HepG2 (cell line): ENCODE measurements at regions not wholly inside any gene's neighbourhood (a gene's known extent, or its start where the extent isn't known, plus 50 kb on each side); places are given as distances from the start of the nearest gene placed in this dataset.
A peak's percentile ranks its signal among the peaks of the same experiment; 100 is the strongest.

ENCODE experiments used
- ATAC-seq: fragments of 200-7000 bp; cut with Tn5 transposase; 3 replicates; pipeline ENCODE4 v1.9.1; 2020; ENCODE audit warnings: mild to moderate bottlenecking, moderate library complexity
- BruUV-seq: library from RNA; stranded (reverse); fragments of 400-500 nt; replicated peaks from 2 replicates; lab custom pipeline; 2021; lab: Mats Ljungman, UMichigan
- CTCF ChIA-PET: fragments of 300-600 bp; formaldehyde crosslinking; extraction: SDS; loops from one replicate; lab custom pipeline; 2021; ENCODE audit warnings: low total read pairs, inconsistent platforms, low intra/inter-chr PET ratio; lab: Yijun Ruan, JAX
- POLR2A ChIA-PET: fragments of 350-600 bp; sonication (Branson Sonifier 250); formaldehyde crosslinking; loops from one replicate; lab custom pipeline; 2020; ENCODE audit warnings: antibody characterized with exemption, inconsistent platforms; lab: Yijun Ruan, JAX
- DNase-seq: peaks from one replicate; pipeline ENCODE4 v3.0.0-alpha.2; 2015; ENCODE audit warnings: low spot score
- FAIRE-seq: peaks from 3 replicates; lab custom pipeline; 2011; peaks lifted over from hg19 to GRCh38; lab: Jason Lieb, UNC
- H2AFZ ChIP-seq: one replicate; pipeline ENCODE4 v1.6.1; 2011; ENCODE audit warnings: low read length, inconsistent platforms
- H3K27ac ChIP-seq: fragments of 300-600 bp; 3 replicates; pipeline ENCODE4 v1.8.0; 2011; ENCODE audit warnings: mixed run types, mild to moderate bottlenecking, mixed read lengths, low read length, inconsistent platforms; ENCODE audit not compliant: insufficient read depth; ENCODE audit errors: extremely low read length
- H3K27me3 ChIP-seq, 2 experiments: fragments of 200-600 bp in 1 of 2; 2 replicates in 1 of 2; 3 replicates in 1 of 2; pipeline versions ENCODE4 v1.6.0 to v1.8.0; 2011; ENCODE audit warnings: low read length in 2 of 2, mild to moderate bottlenecking in 2 of 2, moderate library complexity in 2 of 2, inconsistent platforms in 1 of 2; ENCODE audit not compliant: insufficient read depth in 2 of 2, control insufficient read depth in 1 of 2
- H3K36me3 ChIP-seq, 2 experiments: fragments of 200-600 bp in 1 of 2; replicated peaks in 1 of 2; 2 replicates in 1 of 2; 3 replicates in 1 of 2; pipeline versions ENCODE4 v1.5.1 to v1.8.0; 2011; ENCODE audit warnings: low read length in 2 of 2, inconsistent platforms in 1 of 2; ENCODE audit not compliant: insufficient read depth in 2 of 2, control insufficient read depth in 1 of 2
- H3K4me1 ChIP-seq: 2 replicates; pipeline ENCODE4 v1.5.1; 2012; ENCODE audit warnings: low read length, inconsistent platforms; ENCODE audit not compliant: insufficient read depth
- H3K4me2 ChIP-seq: 2 replicates; pipeline ENCODE4 v1.6.0; 2011; ENCODE audit warnings: low read depth, low read length, inconsistent platforms
- H3K4me3 ChIP-seq, 3 experiments: fragments of 200-600 bp in 1 of 3; sonication (generic), shearing (Covaris generic) in 1 of 3; replicated peaks in 1 of 3; 2 replicates each; pipeline ENCODE4 v1.5.1; 2011 to 2016; ENCODE audit warnings: low read length in 3 of 3, inconsistent platforms in 2 of 3, low read depth in 2 of 3, mild to moderate bottlenecking in 2 of 3, control low read depth in 1 of 3, mixed read lengths in 1 of 3; ENCODE audit not compliant: insufficient read depth in 1 of 3
- H3K79me2 ChIP-seq: one replicate; pipeline ENCODE4 v1.6.1; 2011; ENCODE audit warnings: low read length, inconsistent platforms; ENCODE audit not compliant: insufficient read depth
- H3K9ac ChIP-seq: 2 replicates; pipeline ENCODE4 v1.6.0; 2011; ENCODE audit warnings: mild to moderate bottlenecking, low read depth, low read length, inconsistent platforms; ENCODE audit not compliant: insufficient read depth
- H3K9me3 ChIP-seq: 2 replicates; pipeline ENCODE4 v1.5.1; 2012; ENCODE audit warnings: mild to moderate bottlenecking, low read length
- H4K20me1 ChIP-seq: 2 replicates; pipeline ENCODE4 v1.6.0; 2011; ENCODE audit warnings: inconsistent platforms, mild to moderate bottlenecking, low read length, moderate library complexity; ENCODE audit not compliant: insufficient read depth
- ATRX ChIP-seq: sonication (generic); formaldehyde crosslinking; IDR thresholded peaks from 2 replicates; pipeline ENCODE4 v1.4.0; 2020; ENCODE audit warnings: missing genetic modification reagents, borderline replicate concordance
- GTF2F1 ChIP-seq: fragments of 150-350 bp; IDR thresholded peaks from 2 replicates; pipeline ENCODE4 v1.6.1; 2014; ENCODE audit warnings: low read length
- HNF4A ChIP-seq: sonication (generic); formaldehyde crosslinking; IDR thresholded peaks from 2 replicates; pipeline ENCODE4 v1.4.0; 2020; ENCODE audit warnings: missing genetic modification reagents
- WGBS: methylation state at CpG from one replicate; pipeline ENCODE4 v1.1.6; 2017; ENCODE audit warnings: low lambda C conversion rate; 5-methylcytosine and 5-hydroxymethylcytosine counted together
- in situ Hi-C: cut with HindIII; loops from 2 replicates; pipeline ENCODE4 v1.10.0; 2017; ENCODE audit warnings: low pct_unique_long_range_greater_than_20kb; ENCODE audit not compliant: extremely low pct_ligation_motif_present
- intact Hi-C: fragments of 100-400 bp; cut with micrococcal nuclease; formaldehyde crosslinking; loops from one replicate; pipeline ENCODE4 v1.10.0; 2022; ENCODE audit not compliant: unreplicated experiment
- TF ChIP-seq, protein P1 (sequence below): sonication (generic); formaldehyde crosslinking; IDR thresholded peaks from 2 replicates; pipeline ENCODE4 v1.9.0; 2021; ENCODE audit warnings: mild to moderate bottlenecking, missing genetic modification reagents
- TF ChIP-seq, protein P2 (sequence below): sonication (generic); formaldehyde crosslinking; IDR thresholded peaks from 2 replicates; pipeline ENCODE4 v1.4.0; 2020; ENCODE audit warnings: missing genetic modification reagents

DNA sequence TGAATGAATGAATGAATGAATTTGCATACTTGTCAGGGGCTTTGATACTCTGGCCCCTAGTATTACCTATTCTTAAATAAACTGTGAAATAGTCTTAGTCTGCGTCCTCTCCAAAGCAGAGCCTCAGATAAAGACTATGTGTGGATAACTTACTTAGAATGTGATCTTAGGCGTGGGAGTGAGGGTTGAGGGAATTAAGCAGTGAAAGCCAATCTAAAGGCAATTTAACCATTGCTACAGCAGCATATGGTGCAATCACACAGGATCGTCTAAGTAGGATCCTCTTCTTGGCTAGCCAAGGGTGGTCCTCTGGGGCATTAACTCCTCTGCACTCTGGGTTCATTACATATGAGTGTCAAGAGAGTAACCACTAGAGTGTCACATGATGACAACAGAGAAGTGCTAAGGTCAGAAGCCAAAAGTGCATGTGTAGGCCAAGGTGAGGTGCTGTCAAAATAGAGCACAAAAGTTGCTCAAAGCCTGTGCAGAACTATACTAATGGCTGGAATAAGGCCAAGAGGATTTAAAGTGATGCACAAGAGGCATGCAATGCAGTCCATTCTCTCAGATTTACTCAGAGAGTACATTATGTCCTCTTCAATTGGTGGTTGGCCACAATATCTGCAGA is 274.4 kb upstream of the SEMA6A start (continued):
- TF ChIP-seq, protein P1, sequence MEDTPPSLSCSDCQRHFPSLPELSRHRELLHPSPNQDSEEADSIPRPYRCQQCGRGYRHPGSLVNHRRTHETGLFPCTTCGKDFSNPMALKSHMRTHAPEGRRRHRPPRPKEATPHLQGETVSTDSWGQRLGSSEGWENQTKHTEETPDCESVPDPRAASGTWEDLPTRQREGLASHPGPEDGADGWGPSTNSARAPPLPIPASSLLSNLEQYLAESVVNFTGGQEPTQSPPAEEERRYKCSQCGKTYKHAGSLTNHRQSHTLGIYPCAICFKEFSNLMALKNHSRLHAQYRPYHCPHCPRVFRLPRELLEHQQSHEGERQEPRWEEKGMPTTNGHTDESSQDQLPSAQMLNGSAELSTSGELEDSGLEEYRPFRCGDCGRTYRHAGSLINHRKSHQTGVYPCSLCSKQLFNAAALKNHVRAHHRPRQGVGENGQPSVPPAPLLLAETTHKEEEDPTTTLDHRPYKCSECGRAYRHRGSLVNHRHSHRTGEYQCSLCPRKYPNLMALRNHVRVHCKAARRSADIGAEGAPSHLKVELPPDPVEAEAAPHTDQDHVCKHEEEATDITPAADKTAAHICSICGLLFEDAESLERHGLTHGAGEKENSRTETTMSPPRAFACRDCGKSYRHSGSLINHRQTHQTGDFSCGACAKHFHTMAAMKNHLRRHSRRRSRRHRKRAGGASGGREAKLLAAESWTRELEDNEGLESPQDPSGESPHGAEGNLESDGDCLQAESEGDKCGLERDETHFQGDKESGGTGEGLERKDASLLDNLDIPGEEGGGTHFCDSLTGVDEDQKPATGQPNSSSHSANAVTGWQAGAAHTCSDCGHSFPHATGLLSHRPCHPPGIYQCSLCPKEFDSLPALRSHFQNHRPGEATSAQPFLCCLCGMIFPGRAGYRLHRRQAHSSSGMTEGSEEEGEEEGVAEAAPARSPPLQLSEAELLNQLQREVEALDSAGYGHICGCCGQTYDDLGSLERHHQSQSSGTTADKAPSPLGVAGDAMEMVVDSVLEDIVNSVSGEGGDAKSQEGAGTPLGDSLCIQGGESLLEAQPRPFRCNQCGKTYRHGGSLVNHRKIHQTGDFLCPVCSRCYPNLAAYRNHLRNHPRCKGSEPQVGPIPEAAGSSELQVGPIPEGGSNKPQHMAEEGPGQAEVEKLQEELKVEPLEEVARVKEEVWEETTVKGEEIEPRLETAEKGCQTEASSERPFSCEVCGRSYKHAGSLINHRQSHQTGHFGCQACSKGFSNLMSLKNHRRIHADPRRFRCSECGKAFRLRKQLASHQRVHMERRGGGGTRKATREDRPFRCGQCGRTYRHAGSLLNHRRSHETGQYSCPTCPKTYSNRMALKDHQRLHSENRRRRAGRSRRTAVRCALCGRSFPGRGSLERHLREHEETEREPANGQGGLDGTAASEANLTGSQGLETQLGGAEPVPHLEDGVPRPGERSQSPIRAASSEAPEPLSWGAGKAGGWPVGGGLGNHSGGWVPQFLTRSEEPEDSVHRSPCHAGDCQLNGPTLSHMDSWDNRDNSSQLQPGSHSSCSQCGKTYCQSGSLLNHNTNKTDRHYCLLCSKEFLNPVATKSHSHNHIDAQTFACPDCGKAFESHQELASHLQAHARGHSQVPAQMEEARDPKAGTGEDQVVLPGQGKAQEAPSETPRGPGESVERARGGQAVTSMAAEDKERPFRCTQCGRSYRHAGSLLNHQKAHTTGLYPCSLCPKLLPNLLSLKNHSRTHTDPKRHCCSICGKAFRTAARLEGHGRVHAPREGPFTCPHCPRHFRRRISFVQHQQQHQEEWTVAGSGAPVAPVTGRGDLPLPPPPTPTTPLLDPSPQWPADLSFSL (CRISPR knock-in tag), result no peak
- no peak for TF ChIP-seq ATRX

DNA sequence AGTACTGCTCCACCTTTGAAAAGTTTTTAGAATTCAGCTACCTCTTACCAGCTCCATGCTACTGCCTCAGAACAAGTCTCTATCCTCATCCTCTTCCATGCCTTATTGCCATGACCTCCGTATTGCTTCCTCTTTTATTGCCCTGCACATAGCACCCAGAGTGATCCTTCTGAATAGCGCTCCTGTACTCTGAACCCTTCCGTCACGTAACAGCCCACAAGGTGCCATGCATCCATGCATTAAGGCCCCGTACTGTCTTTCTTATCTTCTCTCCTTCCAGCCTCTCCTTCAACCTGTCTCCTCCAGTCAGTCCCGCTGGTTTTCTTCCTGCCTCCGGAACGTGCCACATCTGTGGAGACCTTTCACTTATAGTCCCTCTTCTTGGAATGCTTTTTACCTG is 273.3 kb upstream of the SEMA6A start:
- TF ChIP-seq GTF2F1, result no peak
- peak; percentile 42; the same call in 1 of the 2 replicates for TF ChIP-seq HNF4A
- TF ChIP-seq, protein P2, sequence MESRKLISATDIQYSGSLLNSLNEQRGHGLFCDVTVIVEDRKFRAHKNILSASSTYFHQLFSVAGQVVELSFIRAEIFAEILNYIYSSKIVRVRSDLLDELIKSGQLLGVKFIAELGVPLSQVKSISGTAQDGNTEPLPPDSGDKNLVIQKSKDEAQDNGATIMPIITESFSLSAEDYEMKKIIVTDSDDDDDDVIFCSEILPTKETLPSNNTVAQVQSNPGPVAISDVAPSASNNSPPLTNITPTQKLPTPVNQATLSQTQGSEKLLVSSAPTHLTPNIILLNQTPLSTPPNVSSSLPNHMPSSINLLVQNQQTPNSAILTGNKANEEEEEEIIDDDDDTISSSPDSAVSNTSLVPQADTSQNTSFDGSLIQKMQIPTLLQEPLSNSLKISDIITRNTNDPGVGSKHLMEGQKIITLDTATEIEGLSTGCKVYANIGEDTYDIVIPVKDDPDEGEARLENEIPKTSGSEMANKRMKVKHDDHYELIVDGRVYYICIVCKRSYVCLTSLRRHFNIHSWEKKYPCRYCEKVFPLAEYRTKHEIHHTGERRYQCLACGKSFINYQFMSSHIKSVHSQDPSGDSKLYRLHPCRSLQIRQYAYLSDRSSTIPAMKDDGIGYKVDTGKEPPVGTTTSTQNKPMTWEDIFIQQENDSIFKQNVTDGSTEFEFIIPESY (CRISPR knock-in tag), result peak; percentile 81
- Histone ChIP-seq H3K4me1 (peaks cover 44% of the 10 kb centered on the region), H3K9ac (no peak overlapping the region), H2AFZ (no peak overlapping the region), H3K4me2 (no peak overlapping the region), H4K20me1 (no peaks in the 10 kb centered on the region), H3K9me3 (no peaks in the 10 kb centered on the region), H3K79me2 (no peaks in the 10 kb centered on the region), H3K36me3 (no peaks in the 10 kb centered on the region), H3K4me3 (no peak overlapping the region), H3K27me3 (no peaks in the 10 kb centered on the region), H3K27ac (no peak overlapping the region)
- in situ Hi-C loops, result no loop called here
- FAIRE-seq (no peak), DNase-seq (no peak), ATAC-seq (no peak; the same call in 2 of the 3 replicates)
- POLR2A ChIA-PET, result no interaction called here
- no TSS peak for BruUV-seq
- CTCF ChIA-PET, result no interaction called here
- 75% methylated on average over 8 of the region's 8 CpGs for WGBS
- intact Hi-C loops, result no loop called here
